GM13976 (cell line): ENCODE measurements at regions not wholly inside any gene's neighbourhood (a gene's known extent, or its start where the extent isn't known, plus 50 kb on each side); places are given as distances from the start of the nearest gene placed in this dataset.

Experiments
- DNase-seq: peaks from one replicate; pipeline ENCODE4 v3.0.0; 2012; ENCODE audit warnings: low spot score
- in situ Hi-C: fragments of 300-500 bp; cut with MboI; formaldehyde crosslinking; loops from one replicate; pipeline ENCODE4 v1.12.0; 2022; ENCODE audit warnings: low sequenced_read_pairs, mixed read lengths, inconsistent platforms; ENCODE audit not compliant: unreplicated experiment
- TF ChIP-seq, protein P1 (sequence below): IDR thresholded peaks from 2 replicates; pipeline ENCODE4 v1.5.1; 2012; ENCODE audit warnings: borderline replicate concordance, mild to moderate bottlenecking; ENCODE audit not compliant: insufficient read depth; ENCODE audit errors: extremely low read depth, missing control alignments, control extremely low read depth

DNA sequence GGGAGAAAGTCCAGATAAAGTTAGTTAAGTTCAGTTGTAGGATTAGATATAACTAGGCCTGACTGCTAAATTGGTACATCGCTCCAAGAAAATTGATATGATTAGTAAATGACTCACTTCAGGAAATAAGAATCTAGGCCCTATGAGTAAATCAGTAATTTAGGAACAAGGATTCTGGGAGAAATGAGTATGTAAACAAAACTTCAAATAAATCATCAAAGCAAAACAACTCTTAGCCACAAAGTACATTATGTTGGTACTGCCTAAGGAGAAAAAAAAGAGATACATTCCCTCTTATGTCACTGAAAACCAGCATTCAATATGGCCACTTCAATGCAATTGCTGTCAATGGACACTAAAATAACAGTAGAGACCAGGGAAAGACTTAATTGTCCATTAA, 529.1 kb downstream of the ZNF804A start:
- no peak for DNase-seq
- in situ Hi-C loops = no loop called here
- TF ChIP-seq, protein P1, sequence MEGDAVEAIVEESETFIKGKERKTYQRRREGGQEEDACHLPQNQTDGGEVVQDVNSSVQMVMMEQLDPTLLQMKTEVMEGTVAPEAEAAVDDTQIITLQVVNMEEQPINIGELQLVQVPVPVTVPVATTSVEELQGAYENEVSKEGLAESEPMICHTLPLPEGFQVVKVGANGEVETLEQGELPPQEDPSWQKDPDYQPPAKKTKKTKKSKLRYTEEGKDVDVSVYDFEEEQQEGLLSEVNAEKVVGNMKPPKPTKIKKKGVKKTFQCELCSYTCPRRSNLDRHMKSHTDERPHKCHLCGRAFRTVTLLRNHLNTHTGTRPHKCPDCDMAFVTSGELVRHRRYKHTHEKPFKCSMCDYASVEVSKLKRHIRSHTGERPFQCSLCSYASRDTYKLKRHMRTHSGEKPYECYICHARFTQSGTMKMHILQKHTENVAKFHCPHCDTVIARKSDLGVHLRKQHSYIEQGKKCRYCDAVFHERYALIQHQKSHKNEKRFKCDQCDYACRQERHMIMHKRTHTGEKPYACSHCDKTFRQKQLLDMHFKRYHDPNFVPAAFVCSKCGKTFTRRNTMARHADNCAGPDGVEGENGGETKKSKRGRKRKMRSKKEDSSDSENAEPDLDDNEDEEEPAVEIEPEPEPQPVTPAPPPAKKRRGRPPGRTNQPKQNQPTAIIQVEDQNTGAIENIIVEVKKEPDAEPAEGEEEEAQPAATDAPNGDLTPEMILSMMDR = no peak

DNA sequence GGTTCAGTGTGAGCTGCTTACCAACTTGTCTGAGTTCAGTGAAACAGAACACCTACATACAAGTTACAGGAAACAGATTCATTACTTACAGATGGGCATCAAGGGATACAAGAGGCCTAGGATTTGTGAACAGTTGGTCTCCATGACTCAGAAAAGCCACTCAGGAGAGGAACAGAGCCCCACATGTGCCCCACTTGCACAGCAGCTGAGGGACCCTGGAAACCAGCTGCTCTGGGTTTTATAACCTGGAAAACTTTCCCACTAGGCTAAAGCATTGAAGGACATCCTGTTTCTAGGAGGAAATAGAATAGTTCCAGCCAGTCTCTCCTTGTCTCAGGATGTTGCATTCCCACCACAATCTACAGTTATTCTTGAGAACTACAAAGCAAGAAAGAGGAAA, 530.0 kb downstream of the ZNF804A start:
- TF ChIP-seq, protein P1 = no peak
- DNase-seq = no peak
- in situ Hi-C loops = no loop called here

DNA sequence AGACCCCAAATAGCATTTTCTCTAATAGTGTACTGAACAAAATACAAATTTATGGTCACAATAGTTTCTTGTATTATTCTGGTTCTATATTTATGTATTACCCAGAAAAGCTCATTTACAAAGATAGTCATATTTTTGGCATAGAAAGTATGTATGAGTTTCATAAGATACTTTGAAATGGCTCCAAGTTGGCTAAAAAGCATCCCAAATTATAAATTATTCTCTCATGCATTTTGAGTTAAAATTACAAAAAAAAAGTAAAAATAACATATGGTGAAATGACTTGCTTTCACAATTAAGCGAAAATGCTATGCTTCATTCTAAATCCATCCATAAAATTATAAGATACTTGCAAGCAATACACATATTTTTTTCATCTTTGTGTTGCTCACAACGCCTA, 530.7 kb downstream of the ZNF804A start:
- TF ChIP-seq, protein P1 = no peak
- in situ Hi-C loops = no loop called here
- DNase-seq = no peak

DNA sequence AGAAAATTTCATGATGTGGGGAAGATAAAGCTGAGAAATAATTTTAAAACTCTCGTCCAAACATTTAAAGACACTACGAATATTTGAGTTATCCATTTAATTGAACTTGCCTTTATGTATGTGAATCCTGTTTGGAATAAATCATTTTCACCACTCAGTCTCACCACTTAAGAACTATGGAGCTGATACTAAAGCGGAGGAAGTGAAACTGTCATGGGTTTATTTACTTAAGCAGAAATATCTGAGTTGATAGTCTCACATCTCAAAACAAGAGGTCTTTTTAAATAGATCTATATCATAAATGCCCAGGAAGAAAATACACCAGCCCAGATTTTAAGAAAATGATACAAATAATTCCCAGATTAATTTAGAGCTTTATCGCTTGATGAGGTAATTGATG, 532.4 kb downstream of the ZNF804A start:
- no peak for DNase-seq
- TF ChIP-seq, protein P1 = no peak
- in situ Hi-C loops = no loop called here

DNA sequence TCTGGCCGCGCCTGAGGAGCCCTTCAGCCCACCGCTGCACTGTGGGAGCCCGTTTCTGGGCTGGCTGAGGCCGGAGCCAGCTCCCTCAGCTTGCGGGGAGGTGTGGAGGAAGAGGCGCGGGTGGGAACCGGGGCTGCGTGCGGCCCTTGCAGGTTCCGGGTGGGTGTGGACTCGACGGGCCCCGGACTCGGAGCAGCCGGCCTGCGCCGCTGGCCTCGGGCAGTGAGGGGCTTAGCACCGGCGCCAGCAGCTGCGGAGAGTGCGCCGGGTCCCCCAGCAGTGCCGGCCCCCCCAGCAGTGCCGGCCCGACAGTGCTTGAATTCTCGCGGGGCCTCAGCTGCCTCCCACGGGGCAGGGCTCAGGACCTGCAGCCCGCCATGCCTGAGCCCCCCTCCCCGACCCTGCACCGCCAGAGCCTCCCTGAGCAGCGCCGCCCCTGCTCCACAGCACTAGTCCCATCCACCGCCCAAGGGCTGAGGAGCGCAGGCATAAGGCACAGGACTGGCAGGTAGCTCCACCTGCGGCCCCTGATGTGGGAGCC, 534.2 kb downstream of the ZNF804A start:
- TF ChIP-seq, protein P1 = no peak
- DNase-seq = no peak
- in situ Hi-C loops = no loop called here

DNA sequence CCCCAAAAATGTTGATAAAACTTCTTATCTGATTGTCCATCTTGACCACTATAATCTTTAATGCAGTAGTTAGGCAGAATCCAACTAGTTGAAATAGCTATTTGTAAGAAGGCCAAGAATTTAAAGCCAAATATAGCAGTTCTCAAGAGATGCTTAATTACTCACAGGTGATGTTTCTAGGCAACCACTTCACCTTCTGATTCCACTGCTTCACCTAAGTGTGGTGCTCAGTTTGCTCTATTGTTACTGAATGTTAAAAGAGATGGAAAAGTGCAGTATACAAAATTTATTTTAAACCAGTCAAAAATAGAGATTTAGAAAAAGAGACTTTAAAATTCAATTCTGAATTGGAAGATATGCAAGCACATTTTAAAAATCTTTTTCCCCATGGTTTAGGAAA, 539.4 kb downstream of the ZNF804A start:
- no peak for DNase-seq
- TF ChIP-seq, protein P1 = no peak
- in situ Hi-C loops = no loop called here

DNA sequence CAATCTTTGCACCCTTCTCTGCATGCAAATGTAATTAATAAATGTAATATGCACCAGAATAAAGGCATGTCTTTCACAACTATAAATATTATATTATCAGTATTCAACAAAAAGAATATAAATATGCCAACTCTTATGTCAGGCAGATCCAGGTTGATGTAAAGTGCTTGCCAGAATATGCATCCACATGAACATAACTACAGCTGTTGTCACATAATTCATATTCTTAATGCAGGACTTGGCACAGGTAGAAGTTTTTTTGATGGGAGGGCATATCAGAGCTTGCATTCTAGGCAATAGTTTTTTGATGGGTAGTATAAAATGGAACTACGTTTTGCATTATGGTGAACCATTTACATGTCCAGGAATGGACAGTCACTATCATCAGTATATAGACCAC, 544.3 kb downstream of the ZNF804A start:
- DNase-seq = no peak
- in situ Hi-C loops = no loop called here
- TF ChIP-seq, protein P1 = no peak
